ENCODE measurements at regions not wholly inside any gene's neighbourhood (a gene's known extent, or its start where the extent isn't known, plus 50 kb on each side); places are given as distances from the start of the nearest gene placed in this dataset.
A peak's percentile ranks its signal among the peaks of the same experiment; 100 is the strongest.
"Not testable (repeated sequence)": the region's sequence is repeated elsewhere in the genome, so short reads cannot be mapped to it uniquely, and the experiment has no call there.

DNA sequence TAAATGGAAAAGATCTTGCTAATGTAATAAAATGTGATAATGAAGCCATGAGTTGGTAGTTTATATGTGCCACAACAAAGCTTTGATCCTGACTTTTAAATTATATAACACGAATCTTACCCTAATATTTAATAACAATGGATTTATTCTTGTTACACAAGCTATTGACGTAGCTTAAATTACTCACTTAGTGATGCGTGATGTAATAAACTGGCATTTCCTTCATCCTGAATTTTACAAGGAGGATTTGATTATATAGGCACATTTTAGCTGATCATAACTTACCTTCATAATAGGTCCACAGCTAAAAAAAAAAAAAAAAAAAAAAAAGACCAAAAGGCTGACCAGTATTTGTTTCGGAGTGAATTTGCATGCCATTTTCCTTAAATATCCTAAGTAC, 76.2 kb upstream of the IVNS1ABP start:
- DNase-seq = no peak

GRCh38 chr1:185388815-185389214, 71.8 kb upstream of the IVNS1ABP start:
- DNase-seq = no peak

GRCh38 chr1:185388346-185388745, 71.3 kb upstream of the IVNS1ABP start:
- DNase-seq = no peak

- DNase-seq = no peak
Observed at GRCh38 chr1:185385991-185386390, 68.9 kb upstream of the IVNS1ABP start.

DNA sequence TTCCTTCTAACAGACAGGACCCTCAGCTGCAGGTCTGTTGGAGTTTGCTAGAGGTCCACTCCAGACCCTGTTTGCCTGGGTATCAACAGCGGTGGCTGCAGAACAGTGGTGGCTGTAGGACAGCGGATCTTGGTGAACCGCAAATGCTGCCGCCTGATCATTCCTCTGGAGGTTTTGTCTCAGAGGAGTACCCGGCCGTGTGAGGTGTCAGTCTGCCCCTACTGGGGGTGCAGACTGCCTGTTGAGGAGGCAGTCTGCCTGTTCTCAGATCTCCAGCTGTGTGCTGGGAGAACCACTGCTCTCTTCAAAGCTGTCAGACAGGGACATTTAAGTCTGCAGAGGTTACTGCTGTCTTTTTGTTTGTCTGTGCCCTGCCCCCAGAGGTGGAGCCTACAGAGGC, 66.8 kb upstream of the IVNS1ABP start:
- not testable (repeated sequence) for DNase-seq

- DNase-seq = no peak
Observed at GRCh38 chr1:185377831-185378230, 60.8 kb upstream of the IVNS1ABP start.

DNA sequence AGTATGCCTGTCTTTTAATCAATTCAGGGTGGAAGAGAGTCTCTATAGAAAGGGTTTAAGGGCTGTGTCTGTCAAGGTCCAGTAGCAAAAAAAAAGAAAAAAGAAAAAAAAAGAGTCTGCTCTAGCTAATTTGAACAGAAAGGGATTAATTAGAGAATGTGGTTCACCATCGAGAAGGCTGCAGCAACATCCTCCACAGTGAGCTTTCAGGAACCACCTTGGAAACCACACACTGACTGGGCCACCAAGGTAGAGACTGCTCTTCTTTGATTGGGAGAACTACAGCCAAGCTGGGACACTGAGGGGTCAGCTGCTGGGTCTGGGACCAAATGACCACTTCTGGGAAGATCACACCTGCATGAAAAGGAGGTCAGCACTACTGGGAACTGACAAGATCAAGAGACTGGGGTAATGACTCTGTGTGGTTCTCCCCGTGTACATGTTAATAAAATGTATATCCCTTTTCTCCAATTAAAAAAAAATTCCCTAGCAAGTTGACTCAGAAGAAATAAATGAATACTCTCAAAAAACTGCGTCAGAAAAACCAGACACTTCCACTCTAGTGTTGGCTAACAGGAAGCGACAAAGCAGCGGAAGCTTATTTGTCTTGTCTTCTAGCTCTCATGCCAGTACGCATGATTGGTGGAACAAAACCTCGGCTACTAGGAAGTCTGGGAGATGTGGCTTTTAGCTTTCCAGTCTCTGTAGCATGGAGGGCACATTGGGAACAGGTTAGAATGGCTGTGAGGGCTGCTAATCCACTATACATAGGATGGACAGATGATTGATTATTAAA, 60.0 kb upstream of the IVNS1ABP start:
- no peak for DNase-seq

DNA sequence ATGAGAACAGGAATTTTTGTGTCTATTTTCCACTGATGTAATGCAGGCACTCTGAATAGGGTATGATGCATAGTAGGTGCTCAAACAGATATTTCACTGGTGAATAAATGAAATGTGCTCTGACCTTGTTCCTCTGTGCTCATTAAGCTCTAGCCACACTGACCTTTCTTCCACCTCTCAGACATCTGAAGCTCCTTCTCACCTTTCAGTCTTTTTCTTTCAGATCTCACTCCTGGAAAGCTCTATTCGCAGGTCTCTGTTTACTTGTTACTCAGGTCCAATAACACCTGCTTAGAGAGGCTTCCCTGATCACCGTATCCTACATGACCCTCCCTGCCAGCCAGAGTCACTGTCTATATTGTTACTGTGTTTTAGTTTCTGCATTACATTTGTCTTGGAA, 59.2 kb upstream of the IVNS1ABP start:
- no peak for DNase-seq

GRCh38 chr1:185375583-185375982, 58.5 kb upstream of the IVNS1ABP start:
- DNase-seq = peak; percentile 12

DNA sequence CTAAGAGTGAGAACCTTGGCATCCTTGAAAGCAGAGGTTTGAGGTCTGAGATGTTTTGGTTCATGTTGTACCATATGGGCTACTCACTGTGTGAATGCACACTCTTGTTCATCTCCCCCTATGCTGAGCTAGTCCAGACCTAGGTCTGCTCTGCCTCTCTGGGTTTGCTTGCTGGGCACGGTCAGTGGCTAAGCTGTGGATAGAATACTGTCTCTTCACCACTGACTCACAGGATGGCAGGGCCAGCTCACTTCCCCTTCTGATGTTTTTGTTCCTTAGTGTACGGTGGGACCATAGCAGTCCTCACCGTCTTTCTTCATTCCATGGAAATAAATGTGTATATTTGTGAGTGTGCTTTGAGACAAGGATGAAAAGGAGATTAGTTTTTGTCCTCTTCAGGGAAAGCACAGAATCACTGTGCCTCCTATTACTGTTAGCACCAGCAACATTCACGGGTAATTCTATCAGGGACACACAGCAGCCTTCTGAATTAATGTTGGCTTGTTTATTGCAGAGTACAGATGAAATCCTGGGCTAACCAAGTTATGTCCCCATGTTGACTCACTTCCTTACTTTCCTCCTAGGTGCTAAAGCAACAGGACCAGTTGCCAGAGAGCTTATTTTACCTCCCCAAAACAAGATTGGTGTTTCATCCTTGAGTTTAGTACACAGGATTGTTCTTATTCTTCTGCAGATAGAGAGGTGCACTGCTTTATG, 56.9 kb upstream of the IVNS1ABP start:
- DNase-seq = no peak

DNA sequence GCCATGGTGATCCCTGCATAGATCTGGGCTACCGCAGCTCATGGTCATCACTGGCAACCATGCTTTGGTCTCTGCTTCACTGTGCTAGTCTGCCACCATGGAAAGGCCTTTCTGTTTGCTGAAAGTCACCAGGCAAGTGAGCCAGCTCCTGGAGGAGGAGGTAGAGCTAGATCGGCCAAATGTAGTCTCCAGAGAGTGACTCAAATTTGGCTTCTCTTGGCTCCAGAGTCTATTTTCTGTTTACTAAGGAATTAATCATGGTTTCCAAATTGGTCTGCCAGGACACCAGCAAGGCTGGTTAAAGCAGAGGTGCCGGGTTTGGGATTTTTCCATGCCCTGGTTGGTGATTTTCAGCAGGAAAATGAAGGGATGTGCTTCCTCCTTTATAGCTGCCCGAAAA, 52.7 kb upstream of the IVNS1ABP start:
- DNase-seq = no peak

- no peak for DNase-seq
Observed at GRCh38 chr1:185368913-185369491, 52.0 kb upstream of the IVNS1ABP start.

DNA sequence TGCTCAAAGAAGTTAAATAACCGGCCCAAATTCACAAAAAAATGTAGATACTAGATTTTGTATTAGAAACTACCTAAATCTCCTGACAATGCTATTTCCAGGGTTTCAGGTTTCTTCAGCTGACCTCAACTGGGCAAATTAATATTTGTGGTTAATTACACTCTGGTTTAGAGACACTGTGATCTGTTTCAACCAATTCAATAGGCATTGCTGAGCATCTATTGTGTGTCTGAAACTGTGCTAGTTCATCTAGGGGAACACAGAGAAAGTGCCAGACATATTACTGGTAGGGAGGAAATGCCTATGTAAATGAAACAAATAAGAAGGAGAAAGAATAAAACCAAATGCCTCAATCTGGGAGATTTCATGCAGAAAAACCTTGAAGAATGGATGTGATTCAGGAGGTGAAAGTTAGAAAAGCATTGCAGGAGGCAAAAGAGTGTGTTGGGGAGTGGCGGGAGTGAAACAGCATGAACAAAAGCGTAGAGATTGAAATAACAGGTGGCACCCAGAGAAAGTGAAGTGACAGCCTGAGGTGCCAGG, 51.3 kb upstream of the IVNS1ABP start:
- no peak for DNase-seq

GRCh38 chr1:185367218-185367617, 50.2 kb upstream of the IVNS1ABP start:
- DNase-seq = no peak

All from CD4-positive, alpha-beta T cell treated with Interleukin-10 for 1 hour (primary cell).